K562 (cell line): ENCODE measurements at regions not wholly inside any gene's neighbourhood (a gene's known extent, or its start where the extent isn't known, plus 50 kb on each side); places are given as distances from the start of the nearest gene placed in this dataset.

Source experiments
- ATAC-seq: fragments of 200-7000 bp; cut with Tn5 transposase; 3 replicates; pipeline ENCODE4 v1.9.1; 2020; ENCODE audit warnings: moderate library complexity
- BruUV-seq: library from RNA; stranded (reverse); fragments of 400-500 nt; replicated peaks from 2 replicates; lab custom pipeline; 2021; lab: Mats Ljungman, UMichigan
- CTCF ChIA-PET: fragments of 300-600 bp; formaldehyde crosslinking; extraction: SDS; loops from one replicate; lab custom pipeline; 2021; ENCODE audit warnings: low intra/inter-chr PET ratio; lab: Yijun Ruan, JAX
- POLR2A ChIA-PET: fragments of 300-600, 350-650 bp; sonication (Branson Sonifier 250); formaldehyde crosslinking; extraction: SDS; loops from one replicate; lab custom pipeline; 2021; ENCODE audit warnings: antibody characterized with exemption, inconsistent platforms; lab: Yijun Ruan, JAX
- DNase-seq, 4 experiments: peaks; one replicate each; pipeline versions ENCODE4 v3.0.0 to v3.0.0-alpha.2; 2011 to 2018; ENCODE audit warnings: low spot score in 3 of 4, mixed read lengths in 3 of 4; ENCODE audit errors: extremely low read depth in 1 of 4
- FAIRE-seq: peaks from 2 replicates; lab custom pipeline; 2011; peaks lifted over from hg19 to GRCh38; lab: Jason Lieb, UNC
- H2AFZ ChIP-seq: 2 replicates; pipeline ENCODE4 v1.6.0; 2011; ENCODE audit warnings: low read depth, low read length, control low read depth, inconsistent platforms
- H3K27ac ChIP-seq: fragments of 200-600 bp; 3 replicates; pipeline ENCODE4 v1.8.0; 2011; ENCODE audit warnings: low read depth, mild to moderate bottlenecking, control low read depth, inconsistent platforms, low read length, moderate library complexity, mixed read lengths; ENCODE audit errors: extremely low read depth
- H3K27me3 ChIP-seq, 2 experiments: fragments of 300-600 bp in 1 of 2; 2 replicates in 1 of 2; 3 replicates in 1 of 2; pipeline versions ENCODE4 v1.6.0 to v1.8.0; 2011; ENCODE audit warnings: inconsistent platforms in 2 of 2, low read length in 2 of 2, mild to moderate bottlenecking in 1 of 2, mixed read lengths in 1 of 2, moderate library complexity in 1 of 2; ENCODE audit not compliant: control insufficient read depth in 2 of 2, insufficient read depth in 2 of 2
- H3K36me3 ChIP-seq: fragments of 300-600 bp; 3 replicates; pipeline ENCODE4 v1.8.0; 2011; ENCODE audit warnings: mild to moderate bottlenecking, low read length, inconsistent platforms; ENCODE audit not compliant: control insufficient read depth, insufficient read depth
- H3K4me1 ChIP-seq, 2 experiments: fragments of 200-600 bp in 1 of 2; replicated peaks in 1 of 2; 2 replicates in 1 of 2; 3 replicates in 1 of 2; pipeline versions ENCODE4 v1.5.1 to v1.8.0; 2011; ENCODE audit warnings: inconsistent platforms in 2 of 2, low read length in 2 of 2, mild to moderate bottlenecking in 1 of 2, mixed read lengths in 1 of 2, moderate library complexity in 1 of 2; ENCODE audit not compliant: control insufficient read depth in 2 of 2, insufficient read depth in 2 of 2
- H3K4me2 ChIP-seq: 2 replicates; pipeline ENCODE4 v1.6.1; 2011; ENCODE audit warnings: low read length, control low read depth, inconsistent platforms, mixed read lengths; ENCODE audit not compliant: insufficient read depth
- H3K4me3 ChIP-seq: fragments of 200-600 bp; sonication (generic), shearing (Covaris generic); 2 replicates; pipeline ENCODE4 v1.5.1; 2016; ENCODE audit warnings: control low read depth, inconsistent platforms
- H3K79me2 ChIP-seq: fragments of 200-600 bp; 3 replicates; pipeline ENCODE4 v1.8.0; 2011; ENCODE audit warnings: low read length, inconsistent platforms; ENCODE audit not compliant: control insufficient read depth, insufficient read depth
- H3K9ac ChIP-seq, 2 experiments: 2 replicates each; pipeline versions ENCODE4 v1.6.0 to v1.6.1; 2011; ENCODE audit warnings: low read depth in 2 of 2, low read length in 2 of 2, control low read depth in 1 of 2, inconsistent platforms in 1 of 2, mild to moderate bottlenecking in 1 of 2, mixed read lengths in 1 of 2; ENCODE audit not compliant: insufficient read depth in 1 of 2
- H3K9me1 ChIP-seq: one replicate; pipeline ENCODE4 v1.6.0; 2011; ENCODE audit warnings: inconsistent platforms, mild to moderate bottlenecking, low read length, moderate library complexity; ENCODE audit not compliant: control insufficient read depth, insufficient read depth
- H3K9me3 ChIP-seq: replicated peaks from 2 replicates; pipeline ENCODE4 v1.5.1; 2011; ENCODE audit warnings: low read depth, low read length, inconsistent platforms; ENCODE audit not compliant: control insufficient read depth, insufficient read depth
- H4K20me1 ChIP-seq: replicated peaks from 2 replicates; pipeline ENCODE4 v1.6.1; 2011; ENCODE audit warnings: low read length, inconsistent platforms, mixed read lengths; ENCODE audit not compliant: control insufficient read depth, insufficient read depth
- CEBPB ChIP-seq: fragments of 450-650 bp; IDR thresholded peaks from 2 replicates; pipeline ENCODE4 v1.6.1; 2016; ENCODE audit warnings: missing genetic modification characterization, missing compliant biosample characterization
- CREB3L1 ChIP-seq: fragments of 450-650 bp; IDR thresholded peaks from 2 replicates; pipeline ENCODE4 v1.6.1; 2014; ENCODE audit warnings: low read depth, mild to moderate bottlenecking, moderate library complexity, borderline replicate concordance
- ESRRA ChIP-seq: fragments of 450-650 bp; IDR thresholded peaks from 2 replicates; pipeline ENCODE4 v1.6.1; 2014; ENCODE audit warnings: low read depth, mild to moderate bottlenecking, moderate library complexity, borderline replicate concordance
- FOXJ3 ChIP-seq: sonication (generic); formaldehyde crosslinking; IDR thresholded peaks from 2 replicates; pipeline ENCODE4 v1.4.0; 2020; ENCODE audit warnings: mild to moderate bottlenecking, missing genetic modification reagents
- FOXK1 ChIP-seq: sonication (generic); formaldehyde crosslinking; IDR thresholded peaks from 2 replicates; pipeline ENCODE4 v1.8.0; 2022; ENCODE audit warnings: missing genetic modification reagents, mild to moderate bottlenecking, borderline replicate concordance
- FOXP1 ChIP-seq: sonication (generic); formaldehyde crosslinking; IDR thresholded peaks from 2 replicates; pipeline ENCODE4 v1.8.0; 2022; ENCODE audit warnings: mild to moderate bottlenecking, missing genetic modification reagents
- HDAC6 ChIP-seq: IDR thresholded peaks from 2 replicates; pipeline ENCODE4 v1.6.1; 2012; ENCODE audit warnings: low read depth, mild to moderate bottlenecking, control low read depth, inconsistent platforms, low read length, moderate library complexity
- HMGXB4 ChIP-seq: sonication (generic); formaldehyde crosslinking; IDR thresholded peaks from 2 replicates; pipeline ENCODE4 v1.8.1; 2023; ENCODE audit warnings: mild to moderate bottlenecking, missing genetic modification reagents
- LEF1 ChIP-seq: fragments of 450-650 bp; IDR thresholded peaks from 2 replicates; pipeline ENCODE4 v1.6.1; 2016; ENCODE audit warnings: mild to moderate bottlenecking
- NUFIP1 ChIP-seq: fragments of 450-650 bp; IDR thresholded peaks from 2 replicates; pipeline ENCODE4 v1.6.1; 2018; ENCODE audit not compliant: partially characterized antibody
- PREB ChIP-seq: sonication (generic); formaldehyde crosslinking; IDR thresholded peaks from 2 replicates; pipeline ENCODE4 v1.8.1; 2023; ENCODE audit warnings: mild to moderate bottlenecking, missing genetic modification reagents
- SRF ChIP-seq, 2 experiments: fragments of 250-450, 450-650 bp in 1 of 2; sonication (Bioruptor Pico) in 1 of 2; sonication (generic) in 1 of 2; formaldehyde crosslinking; IDR thresholded peaks; 2 replicates each; pipeline versions ENCODE4 v1.5.0 to v1.5.1; 2020 to 2022; ENCODE audit warnings: mild to moderate bottlenecking in 1 of 2, missing genetic modification reagents in 1 of 2
- TAF15 ChIP-seq: fragments of 200-400 bp; formaldehyde crosslinking; IDR thresholded peaks from 2 replicates; pipeline ENCODE4 v1.6.1; 2017; ENCODE audit warnings: mild to moderate bottlenecking, low read depth, low read length, moderate library complexity
- TBL1XR1 ChIP-seq, 2 experiments: IDR thresholded peaks; 2 replicates each; pipeline ENCODE4 v1.6.1; 2012; ENCODE audit warnings: improper control_type of control experiment in 2 of 2, low read length in 2 of 2, mild to moderate bottlenecking in 1 of 2
- USF1 ChIP-seq: sonication (generic); formaldehyde crosslinking; IDR thresholded peaks from 2 replicates; pipeline ENCODE4 v1.9.0; 2022; ENCODE audit warnings: mild to moderate bottlenecking, missing genetic modification reagents
- ZBTB5 ChIP-seq: fragments of 450-650 bp; IDR thresholded peaks from 2 replicates; pipeline ENCODE4 v1.6.1; 2017; ENCODE audit warnings: antibody characterized with exemption
- ZNF75A ChIP-seq: fragments of 450-650 bp; formaldehyde crosslinking; IDR thresholded peaks from 2 replicates; pipeline ENCODE4 v1.4.0; 2020; ENCODE audit warnings: mild to moderate bottlenecking
- WGBS: fragments of 100-300 bp; shearing (Covaris generic); methylation state at CpG from one replicate; pipeline ENCODE4 v1.1.6; 2016; ENCODE audit warnings: low coverage, mixed read lengths; ENCODE audit not compliant: insufficient coverage; ENCODE audit errors: missing lambda C conversion rate; 5-methylcytosine and 5-hydroxymethylcytosine counted together
- in situ Hi-C: fragments of 300-500 bp; cut with MboI; formaldehyde crosslinking; loops from 4 replicates; pipeline ENCODE4 v1.15.0; 2018; ENCODE audit warnings: inconsistent platforms, mixed read lengths
- intact Hi-C: fragments of 100-400 bp; cut with micrococcal nuclease; formaldehyde crosslinking; loops from 2 replicates; pipeline ENCODE4 v1.14.2; 2022

- Histone ChIP-seq H3K4me2 (no peak overlapping the region), H3K4me1 (peaks cover 0 to 6% of the 10 kb centered on the region in 2 experiments; a peak in 2 of 5 replicates), H3K9ac (no peak overlapping the region), H3K36me3 (no peaks in the 10 kb centered on the region), H3K9me3 (no peaks in the 10 kb centered on the region), H2AFZ (no peak overlapping the region), H3K27ac (no peak overlapping the region), H3K9me1 (no peaks in the 10 kb centered on the region), H3K4me3 (no peak overlapping the region), H3K27me3 (peaks cover 4 to 6% of the 10 kb centered on the region in 2 experiments; a peak in 4 of 5 replicates), H4K20me1 (no peaks in the 10 kb centered on the region), H3K79me2 (no peaks in the 10 kb centered on the region)
- WGBS: 0% methylated on average over 5 of the region's 5 CpGs
- FAIRE-seq (no peak), ATAC-seq (no peak), DNase-seq (no peak)
- no TSS peak for BruUV-seq
- ChIA-PET POLR2A (interaction anchor here (1.7 kb wide), 1 partner anchor 18 kb away, joined by 4 read pairs; no protein-coding TSS in a partner anchor), CTCF (no interaction called here)
- intact Hi-C loops: no loop called here
- in situ Hi-C loops: no loop called here
- no peak for TF ChIP-seq HMGXB4
- no peak for TF ChIP-seq SRF (CRISPR knock-in tag; IDR thresholded peaks at IDR 0.05)
- no peak for TF ChIP-seq ZBTB5
- no peak for TF ChIP-seq TAF15
- no peak for TF ChIP-seq CREB3L1
- TF ChIP-seq CEBPB: no peak
- TF ChIP-seq PREB (CRISPR knock-in tag): no peak
- TF ChIP-seq HDAC6: no peak
- TF ChIP-seq ZNF75A (CRISPR knock-in tag): no peak
- TF ChIP-seq LEF1: no peak
- TF ChIP-seq ESRRA: no peak
- TF ChIP-seq FOXK1 (CRISPR knock-in tag): no peak
- TF ChIP-seq FOXJ3 (CRISPR knock-in tag): no peak
- TF ChIP-seq FOXP1 (CRISPR knock-in tag): no peak
- no peak for TF ChIP-seq TBL1XR1 (IDR thresholded peaks at IDR 0.05; ENCODE audit: low read length in 2 of 2)
- TF ChIP-seq USF1 (CRISPR knock-in tag): no peak
- TF ChIP-seq NUFIP1: no peak
Measured at GRCh38 chr2:175804122-175804521, 197.9 kb downstream of the LNPK start.
